ENCODE measurements at regions not wholly inside any gene's neighbourhood (a gene's known extent, or its start where the extent isn't known, plus 50 kb on each side); places are given as distances from the start of the nearest gene placed in this dataset.

GRCh38 chr2:128489526-128490273 lies 171.0 kb upstream of the HS6ST1 start:
- no peak for TF ChIP-seq CTCF (conservative IDR thresholded peaks at IDR 0.05)
- H3K27ac ChIP-seq = no peak overlapping the region

- H3K27ac ChIP-seq = no peak overlapping the region
- no peak for TF ChIP-seq CTCF (conservative IDR thresholded peaks at IDR 0.05)
These were observed 171.7 kb upstream of the HS6ST1 start for GRCh38 chr2:128490321-128490720.

GRCh38 chr2:128490881-128491691 lies 172.4 kb upstream of the HS6ST1 start:
- no peak for TF ChIP-seq CTCF (conservative IDR thresholded peaks at IDR 0.05)
- no peak overlapping the region for H3K27ac ChIP-seq

GRCh38 chr2:128491692-128492244 lies 173.1 kb upstream of the HS6ST1 start:
- TF ChIP-seq CTCF (conservative IDR thresholded peaks at IDR 0.05) = no peak
- H3K27ac ChIP-seq = no peak overlapping the region

GRCh38 chr2:128492966-128493811 lies 174.5 kb upstream of the HS6ST1 start:
- TF ChIP-seq CTCF (conservative IDR thresholded peaks at IDR 0.05) = no peak

GRCh38 chr2:128493880-128494279 lies 175.2 kb upstream of the HS6ST1 start:
- H3K27ac ChIP-seq = no peak overlapping the region
- no peak for TF ChIP-seq CTCF (conservative IDR thresholded peaks at IDR 0.05)

More at GRCh38 chr2:128492966-128493811, 174.5 kb upstream of the HS6ST1 start:
- no peak overlapping the region for H3K27ac ChIP-seq

Measured in VCaP (cell line).